Panc1 (cell line): ENCODE measurements at regions not wholly inside any gene's neighbourhood (a gene's known extent, or its start where the extent isn't known, plus 50 kb on each side); places are given as distances from the start of the nearest gene placed in this dataset.

Source experiments
- ATAC-seq: fragments of 200-7000 bp; cut with Tn5 transposase; 2 replicates; pipeline ENCODE4 v1.9.1; 2020; ENCODE audit warnings: mild to moderate bottlenecking, moderate library complexity
- BruUV-seq: library from RNA; stranded (reverse); fragments of 400-500 nt; replicated peaks from 2 replicates; lab custom pipeline; 2021; lab: Mats Ljungman, UMichigan
- CTCF ChIA-PET: fragments of 300-600 bp; sonication (Branson Sonifier 250); formaldehyde crosslinking; loops from one replicate; lab custom pipeline; 2022; ENCODE audit warnings: antibody characterized with exemption; lab: Charles Lee
- POLR2A ChIA-PET: fragments of 300-600 bp; sonication (Branson Sonifier 250); formaldehyde crosslinking; loops from one replicate; lab custom pipeline; 2022; ENCODE audit warnings: antibody characterized with exemption; lab: Charles Lee
- DNase-seq: peaks from one replicate; pipeline ENCODE4 v3.0.0-alpha.2; 2010; ENCODE audit warnings: low read depth, low spot score
- H3K27ac ChIP-seq: 2 replicates; pipeline ENCODE4 v1.5.1; 2011; ENCODE audit warnings: mild to moderate bottlenecking, low read length, inconsistent platforms
- H3K27me3 ChIP-seq: fragments of 200-500 bp; sonication (Bioruptor generic); 2 replicates; pipeline ENCODE4 v1.6.0; 2014; ENCODE audit warnings: low read length, inconsistent platforms; ENCODE audit not compliant: control insufficient read depth, insufficient read depth
- H3K36me3 ChIP-seq: fragments of 200-500 bp; sonication (Bioruptor generic); 2 replicates; pipeline ENCODE4 v1.5.1; 2014; ENCODE audit warnings: inconsistent platforms, mild to moderate bottlenecking, low read length, moderate library complexity; ENCODE audit not compliant: control insufficient read depth, insufficient read depth
- H3K4me1 ChIP-seq: 2 replicates; pipeline ENCODE4 v1.5.1; 2011; ENCODE audit warnings: inconsistent platforms, mild to moderate bottlenecking, low read length, moderate library complexity; ENCODE audit not compliant: control insufficient read depth, insufficient read depth
- H3K4me3 ChIP-seq, 2 experiments: 2 replicates each; pipeline ENCODE4 v1.5.1; 2011 to 2012; ENCODE audit warnings: low read depth in 2 of 2, low read length in 2 of 2, mild to moderate bottlenecking in 2 of 2, inconsistent platforms in 1 of 2, moderate library complexity in 1 of 2
- H3K9me3 ChIP-seq: fragments of 200-500 bp; sonication (Bioruptor generic); 2 replicates; pipeline ENCODE4 v1.5.1; 2014; ENCODE audit warnings: low read depth, mild to moderate bottlenecking, inconsistent platforms, low read length, moderate library complexity; ENCODE audit not compliant: control insufficient read depth, insufficient read depth
- CTCF ChIP-seq: fragments of 450-650 bp; IDR thresholded peaks from 2 replicates; pipeline ENCODE4 v1.5.1; 2017; ENCODE audit warnings: mild to moderate bottlenecking
- POLR2AphosphoS5 ChIP-seq: IDR thresholded peaks from 2 replicates; pipeline ENCODE4 v1.6.1; 2012; ENCODE audit warnings: mild to moderate bottlenecking, low read depth, low read length, moderate library complexity
- REST ChIP-seq, 2 experiments: IDR thresholded peaks; 2 replicates each; pipeline ENCODE4 v1.6.1; 2011 to 2012; ENCODE audit warnings: low read depth in 2 of 2, control low read depth in 1 of 2, low read length in 1 of 2, mild to moderate bottlenecking in 1 of 2, moderate library complexity in 1 of 2; ENCODE audit not compliant: insufficient read depth in 1 of 2
- SIN3A ChIP-seq: IDR thresholded peaks from 2 replicates; pipeline ENCODE4 v1.6.1; 2012; ENCODE audit warnings: low read depth, mild to moderate bottlenecking, low read length, moderate library complexity, borderline replicate concordance; ENCODE audit not compliant: insufficient read depth
- TCF7L2 ChIP-seq: IDR thresholded peaks from 2 replicates; pipeline ENCODE4 v1.6.1; 2011; ENCODE audit warnings: mild to moderate bottlenecking, low read depth, low read length, inconsistent platforms
- in situ Hi-C: cut with HindIII; loops from 2 replicates; pipeline ENCODE4 v1.10.0; 2016; ENCODE audit warnings: low sequenced_read_pairs, low pct_unique_long_range_greater_than_20kb
- intact Hi-C: fragments of 100-400 bp; cut with micrococcal nuclease; formaldehyde crosslinking; loops from one replicate; pipeline ENCODE4 v1.10.0; 2022; ENCODE audit not compliant: unreplicated experiment

- BruUV-seq: no TSS peak
- no peaks in the 10 kb centered on the region for H3K9me3 ChIP-seq
- H3K27me3 ChIP-seq: no peaks in the 10 kb centered on the region
- POLR2A ChIA-PET: no interaction called here
- no peaks in the 10 kb centered on the region for H3K36me3 ChIP-seq
- ATAC-seq (no peak), DNase-seq (no peak)
- CTCF ChIA-PET: no interaction called here
- no peak overlapping the region for H3K27ac ChIP-seq
- H3K4me1 ChIP-seq: no peaks in the 10 kb centered on the region
- no peak for TF ChIP-seq CTCF
- TF ChIP-seq REST (IDR thresholded peaks at IDR 0.05; ENCODE audit: insufficient read depth in 1 of 2, low read depth in 2 of 2, low read length in 1 of 2): no peak
- TF ChIP-seq SIN3A: no peak
- TF ChIP-seq POLR2AphosphoS5: no peak
- no peak for TF ChIP-seq TCF7L2
- intact Hi-C loops (no loop called here), in situ Hi-C loops (no loop called here)
- no peak overlapping the region for H3K4me3 ChIP-seq
Measured at GRCh38 chr20:39658662-39659409, 696.7 kb downstream of the DHX35 start.

DNA sequence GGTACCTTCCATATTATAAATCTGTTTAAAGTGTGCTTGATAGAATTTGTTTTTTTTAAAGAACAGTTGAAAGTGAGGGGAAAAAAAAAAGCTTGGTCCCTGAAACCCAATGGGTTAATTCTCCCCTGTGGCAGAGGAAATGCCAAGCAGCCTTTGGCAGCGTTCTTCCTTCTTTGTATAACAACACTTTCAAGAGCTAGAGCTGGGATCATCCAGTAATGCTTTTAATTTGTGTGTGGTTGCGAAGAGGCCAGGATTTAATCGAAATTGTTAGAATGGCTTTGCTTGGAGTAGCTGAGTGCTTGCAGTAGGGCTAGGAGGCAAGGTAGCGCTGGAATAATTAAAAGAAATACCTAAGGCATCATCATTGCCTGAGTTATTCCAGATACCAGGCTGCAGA, 692.0 kb downstream of the DHX35 start:
- POLR2A ChIA-PET: no interaction called here
- CTCF ChIA-PET: no interaction called here
- in situ Hi-C loops: no loop called here
- ATAC-seq: no peak
- Histone ChIP-seq H3K4me3 (no peak overlapping the region), H3K4me1 (no peaks in the 10 kb centered on the region), H3K9me3 (no peaks in the 10 kb centered on the region), H3K36me3 (no peaks in the 10 kb centered on the region), H3K27ac (no peak overlapping the region), H3K27me3 (no peaks in the 10 kb centered on the region)
- BruUV-seq: no TSS peak
- DNase-seq: no peak
- intact Hi-C loops: no loop called here
- no peak for TF ChIP-seq CTCF
- TF ChIP-seq SIN3A: no peak
- no peak for TF ChIP-seq POLR2AphosphoS5
- no peak for TF ChIP-seq TCF7L2
- no peak for TF ChIP-seq REST (IDR thresholded peaks at IDR 0.05; ENCODE audit: insufficient read depth in 1 of 2, low read depth in 2 of 2, low read length in 1 of 2)
